ENCODE measurements at regions not wholly inside any gene's neighbourhood (a gene's known extent, or its start where the extent isn't known, plus 50 kb on each side); places are given as distances from the start of the nearest gene placed in this dataset.
"Not testable (repeated sequence)": the region's sequence is repeated elsewhere in the genome, so short reads cannot be mapped to it uniquely, and the experiment has no call there.

- DNase-seq: not testable (repeated sequence)
Measured at GRCh38 chr7:155397758-155398714, 59.9 kb upstream of the EN2 start.

- no peak for DNase-seq
Measured at GRCh38 chr7:155398944-155399343, 59.0 kb upstream of the EN2 start.

GRCh38 chr7:155399577-155399976 is 58.4 kb upstream of the EN2 start:
- no peak for DNase-seq

- DNase-seq: no peak
Measured at GRCh38 chr7:155401231-155401630, 56.7 kb upstream of the EN2 start.

- DNase-seq: no peak
Measured at GRCh38 chr7:155401884-155402283, 56.0 kb upstream of the EN2 start.

GRCh38 chr7:155402941-155403340 is 55.0 kb upstream of the EN2 start:
- no peak for DNase-seq

- no peak for DNase-seq
Measured at GRCh38 chr7:155404976-155405375, 53.0 kb upstream of the EN2 start.

- no peak for DNase-seq
Measured at GRCh38 chr7:155405399-155406318, 52.3 kb upstream of the EN2 start.

- no peak for DNase-seq
Measured at GRCh38 chr7:155407799-155408198, 50.1 kb upstream of the EN2 start.
